ENCODE measurements at regions not wholly inside any gene's neighbourhood (a gene's known extent, or its start where the extent isn't known, plus 50 kb on each side); places are given as distances from the start of the nearest gene placed in this dataset.

- TF ChIP-seq POLR2A (IDR thresholded peaks at IDR 0.05; ENCODE audit: low read length): no peak
- TF ChIP-seq GATA1 (IDR thresholded peaks at IDR 0.05; ENCODE audit: low read depth, low read length): no peak
Measured at GRCh38 chr14:25396128-25396527, 346.2 kb upstream of the STXBP6 start.
